Activated B cell treated with CpG ODN at 0.5 μM for 24 hours (primary cell): ENCODE measurements at regions not wholly inside any gene's neighbourhood (a gene's known extent, or its start where the extent isn't known, plus 50 kb on each side); places are given as distances from the start of the nearest gene placed in this dataset.

Experiments used
- ATAC-seq: fragments of 200-7000 bp; cut with Tn5 transposase; one replicate; pipeline ENCODE4 v1.10.0; 2021; ENCODE audit warnings: low read depth, mild to moderate bottlenecking, moderate library complexity
- CTCF ChIA-PET: fragments of 350-600 bp; sonication (Branson Sonifier 250); formaldehyde crosslinking; loops from one replicate; lab custom pipeline; 2021; ENCODE audit warnings: antibody characterized with exemption; lab: Charles Lee
- POLR2A ChIA-PET: fragments of 350-600 bp; sonication (Branson Sonifier 250); formaldehyde crosslinking; loops from one replicate; lab custom pipeline; 2021; ENCODE audit warnings: antibody characterized with exemption; lab: Charles Lee
- DNase-seq: peaks from one replicate; pipeline ENCODE4 v3.0.0; 2022
- H3K27ac Mint-ChIP-seq: one replicate; pipeline ENCODE4 v1.8.0; 2020; ENCODE audit warnings: mixed read lengths
- H3K27me3 Mint-ChIP-seq: one replicate; pipeline ENCODE4 v1.8.0; 2021; ENCODE audit warnings: mixed read lengths
- H3K36me3 Mint-ChIP-seq: one replicate; pipeline ENCODE4 v1.8.0; 2021; ENCODE audit warnings: low read depth, mixed read lengths
- H3K4me1 Mint-ChIP-seq: one replicate; pipeline ENCODE4 v1.8.0; 2021; ENCODE audit warnings: mixed read lengths
- H3K4me3 Mint-ChIP-seq: one replicate; pipeline ENCODE4 v1.8.0; 2020; ENCODE audit warnings: mild to moderate bottlenecking, mixed read lengths
- H3K9me3 Mint-ChIP-seq: one replicate; pipeline ENCODE4 v1.8.0; 2020; ENCODE audit warnings: mixed read lengths
- CTCF ChIP-seq: fragments of 200-600 bp; IDR thresholded peaks from one replicate; pipeline ENCODE4 v1.8.0; 2022; ENCODE audit warnings: antibody characterized with exemption, mild to moderate bottlenecking
- intact Hi-C: fragments of 100-400 bp; cut with micrococcal nuclease; formaldehyde crosslinking; loops from one replicate; pipeline ENCODE4 v1.15.1; 2024

- TF ChIP-seq CTCF = no peak
- DNase-seq (no peak), ATAC-seq (no peak)
- Mint-ChIP-seq H3K4me3 (no peak overlapping the region), H3K27ac (no peak overlapping the region), H3K27me3 (no peaks in the 10 kb centered on the region), H3K36me3 (no peaks in the 10 kb centered on the region), H3K9me3 (peaks cover 15% of the 10 kb centered on the region), H3K4me1 (no peaks in the 10 kb centered on the region)
- CTCF ChIA-PET = no interaction called here
- intact Hi-C loops = no loop called here
- POLR2A ChIA-PET = no interaction called here
These were observed 1229.2 kb upstream of the CADM2 start for GRCh38 chr3:83729576-83729975.

GRCh38 chr3:83734656-83735055 is 1224.1 kb upstream of the CADM2 start:
- CTCF ChIA-PET = no interaction called here
- peaks cover 2% of the 10 kb centered on the region for H3K9me3 Mint-ChIP-seq
- no peak for TF ChIP-seq CTCF
- ATAC-seq (no peak), DNase-seq (no peak)
- no peak overlapping the region for H3K4me3 Mint-ChIP-seq
- H3K27me3 Mint-ChIP-seq = no peaks in the 10 kb centered on the region
- no peaks in the 10 kb centered on the region for H3K4me1 Mint-ChIP-seq
- POLR2A ChIA-PET = no interaction called here
- H3K27ac Mint-ChIP-seq = no peak overlapping the region
- intact Hi-C loops = no loop called here
- no peaks in the 10 kb centered on the region for H3K36me3 Mint-ChIP-seq

GRCh38 chr3:83738202-83738601 is 1220.6 kb upstream of the CADM2 start:
- no peaks in the 10 kb centered on the region for H3K36me3 Mint-ChIP-seq
- CTCF ChIA-PET = no interaction called here
- intact Hi-C loops = no loop called here
- peaks cover 2% of the 10 kb centered on the region for H3K9me3 Mint-ChIP-seq
- POLR2A ChIA-PET = no interaction called here
- ATAC-seq = no peak
- H3K4me3 Mint-ChIP-seq = no peak overlapping the region
- no peak for TF ChIP-seq CTCF
- H3K4me1 Mint-ChIP-seq = no peaks in the 10 kb centered on the region
- DNase-seq = no peak
- H3K27me3 Mint-ChIP-seq = no peaks in the 10 kb centered on the region
- H3K27ac Mint-ChIP-seq = no peak overlapping the region

GRCh38 chr3:83740504-83740903 is 1218.3 kb upstream of the CADM2 start:
- POLR2A ChIA-PET = no interaction called here
- no peak for TF ChIP-seq CTCF
- intact Hi-C loops = no loop called here
- no peak overlapping the region for H3K27ac Mint-ChIP-seq
- H3K4me3 Mint-ChIP-seq = no peak overlapping the region
- no peak for ATAC-seq
- no peaks in the 10 kb centered on the region for H3K27me3 Mint-ChIP-seq
- no peaks in the 10 kb centered on the region for H3K4me1 Mint-ChIP-seq
- H3K9me3 Mint-ChIP-seq = peaks cover 3% of the 10 kb centered on the region
- H3K36me3 Mint-ChIP-seq = no peaks in the 10 kb centered on the region
- no peak for DNase-seq
- CTCF ChIA-PET = no interaction called here

GRCh38 chr3:83765956-83766355 is 1192.8 kb upstream of the CADM2 start:
- no peak for TF ChIP-seq CTCF
- CTCF ChIA-PET = no interaction called here
- POLR2A ChIA-PET = no interaction called here
- H3K27me3 Mint-ChIP-seq = no peaks in the 10 kb centered on the region
- no peaks in the 10 kb centered on the region for H3K4me1 Mint-ChIP-seq
- DNase-seq = no peak
- intact Hi-C loops = no loop called here
- no peak overlapping the region for H3K4me3 Mint-ChIP-seq
- no peak for ATAC-seq
- no peak overlapping the region for H3K27ac Mint-ChIP-seq
- peaks cover 3% of the 10 kb centered on the region for H3K9me3 Mint-ChIP-seq
- no peaks in the 10 kb centered on the region for H3K36me3 Mint-ChIP-seq
